Nucleus accumbens (tissue), 56 donors: ENCODE measurements at regions not wholly inside any gene's neighbourhood (a gene's known extent, or its start where the extent isn't known, plus 50 kb on each side); places are given as distances from the start of the nearest gene placed in this dataset.

Experiments used
- DNase-seq, 56 donors: peaks; one replicate each; lab custom pipeline; 2025; lab: John Stamatoyannopoulos, UW

- DNase-seq: no peak
Observed at GRCh38 chr6:53744321-53744720, 50.5 kb upstream of the LRRC1 start.

- DNase-seq: no peak
Observed at GRCh38 chr6:53741034-53741823, 53.6 kb upstream of the LRRC1 start.

- no peak for DNase-seq
Observed at GRCh38 chr6:53737746-53738145, 57.1 kb upstream of the LRRC1 start.

- DNase-seq: no peak
Observed at GRCh38 chr6:53735896-53736295, 58.9 kb upstream of the LRRC1 start.

- peak in 5 of 56 donors; percentile 2 to 17 (median 3) for DNase-seq
Observed at GRCh38 chr6:53734473-53735299, 60.1 kb upstream of the LRRC1 start.

GRCh38 chr6:53731866-53732636 lies 62.8 kb upstream of the LRRC1 start:
- no peak for DNase-seq

- no peak for DNase-seq
Observed at GRCh38 chr6:53730767-53731166, 64.0 kb upstream of the LRRC1 start.

- peak in 41 of 56 donors; percentile 0 to 69 (median 26) for DNase-seq
Observed at GRCh38 chr6:53728570-53729194, 63.1 kb upstream of the KLHL31 start.

GRCh38 chr6:53727748-53728147 lies 62.2 kb upstream of the KLHL31 start:
- DNase-seq: no peak

- peak in 52 of 56 donors; percentile 5 to 88 (median 53) for DNase-seq
Observed at GRCh38 chr6:53725791-53726575, 60.4 kb upstream of the KLHL31 start.

- no peak for DNase-seq
Observed at GRCh38 chr6:53724501-53724900, 58.9 kb upstream of the KLHL31 start.

- no peak for DNase-seq
Observed at GRCh38 chr6:53723331-53723730, 57.8 kb upstream of the KLHL31 start.

- DNase-seq: no peak
Observed at GRCh38 chr6:53721766-53722165, 56.2 kb upstream of the KLHL31 start.

- peak in 23 of 56 donors; percentile 1 to 61 (median 18) for DNase-seq
Observed at GRCh38 chr6:53718597-53719460, 53.3 kb upstream of the KLHL31 start.

- no peak for DNase-seq
Observed at GRCh38 chr6:53717566-53717965, 52.0 kb upstream of the KLHL31 start.

GRCh38 chr6:53715434-53715833 lies 49.9 kb upstream of the KLHL31 start:
- DNase-seq: no peak
